B cell (primary cell): ENCODE measurements at regions not wholly inside any gene's neighbourhood (a gene's known extent, or its start where the extent isn't known, plus 50 kb on each side); places are given as distances from the start of the nearest gene placed in this dataset.

Source experiments
- ATAC-seq: fragments of 200-7000 bp; cut with Tn5 transposase; one replicate; pipeline ENCODE4 v1.10.0; 2021; ENCODE audit warnings: low read depth, mild to moderate bottlenecking, moderate number of reproducible peaks, moderate library complexity
- CTCF ChIA-PET: fragments of 350-600 bp; sonication (Branson Sonifier 250); formaldehyde crosslinking; loops from one replicate; lab custom pipeline; 2021; ENCODE audit warnings: antibody characterized with exemption, inconsistent platforms; lab: Charles Lee
- POLR2A ChIA-PET: fragments of 350-600 bp; sonication (Branson Sonifier 250); formaldehyde crosslinking; loops from one replicate; lab custom pipeline; 2021; ENCODE audit warnings: antibody characterized with exemption; lab: Charles Lee
- DNase-seq: peaks from one replicate; pipeline ENCODE4 v3.0.0; 2013
- H2AFZ ChIP-seq: 2 replicates; pipeline ENCODE4 v1.6.1; 2012; ENCODE audit warnings: mild to moderate bottlenecking, low read depth, low read length; ENCODE audit not compliant: insufficient read depth, poor library complexity, severe bottlenecking
- H3K27ac ChIP-seq, 2 donors: 1 replicate in 1 of 2; 2 replicates in 1 of 2; pipeline ENCODE4 v1.5.1; 2012 to 2013; ENCODE audit warnings: low read length in 2 of 2, mild to moderate bottlenecking in 2 of 2, moderate library complexity in 1 of 2
- H3K27me3 ChIP-seq, 4 experiments: fragments of 200-600 bp in 1 of 4; sonication (generic) in 1 of 4; replicated peaks in 1 of 4; 1 replicate in 2 of 4; 2 replicates in 2 of 4; pipeline versions ENCODE4 v1.6.1 to v1.7.0; 2013 to 2016; ENCODE audit warnings: low read length in 3 of 4, mild to moderate bottlenecking in 2 of 4, mixed read lengths in 1 of 4, moderate library complexity in 1 of 4; ENCODE audit not compliant: insufficient read depth in 4 of 4, control insufficient read depth in 3 of 4; ENCODE audit errors: control extremely low read depth in 1 of 4
- H3K36me3 ChIP-seq, 2 experiments: replicated peaks in 1 of 2; 1 replicate in 1 of 2; 2 replicates in 1 of 2; pipeline versions ENCODE4 v1.6.1 to v1.7.1; 2013; ENCODE audit warnings: low read length in 1 of 2; ENCODE audit not compliant: insufficient read depth in 2 of 2, control insufficient read depth in 1 of 2; ENCODE audit errors: control extremely low read depth in 1 of 2, extremely low read depth in 1 of 2
- H3K4me1 ChIP-seq, 2 donors: fragments of 200-600 bp in 1 of 2; sonication (generic) in 1 of 2; 1 replicate in 1 of 2; 2 replicates in 1 of 2; pipeline versions ENCODE4 v1.5.1 to v1.6.1; 2013 to 2017; ENCODE audit warnings: low read length in 2 of 2; ENCODE audit not compliant: control insufficient read depth in 2 of 2, insufficient read depth in 2 of 2
- H3K4me2 ChIP-seq: replicated peaks from 2 replicates; pipeline ENCODE3; 2012; ENCODE audit warnings: mild to moderate bottlenecking, low read depth, low read length; ENCODE audit not compliant: poor library complexity, severe bottlenecking
- H3K4me3 ChIP-seq, 5 experiments: fragments of 200-600 bp in 1 of 5; sonication (generic) in 1 of 5; 1 replicate in 3 of 5; 2 replicates in 2 of 5; pipeline versions ENCODE4 v1.5.1 to v1.7.0; 2011 to 2016; ENCODE audit warnings: low read length in 4 of 5, mild to moderate bottlenecking in 4 of 5, low read depth in 2 of 5, control low read depth in 1 of 5, moderate library complexity in 1 of 5; ENCODE audit not compliant: insufficient read depth in 1 of 5; ENCODE audit errors: control extremely low read depth in 1 of 5, extremely low read depth in 1 of 5
- H3K79me2 ChIP-seq: fragments of 200-600 bp; sonication (generic); one replicate; pipeline ENCODE4 v1.6.0; 2016; ENCODE audit warnings: low read length; ENCODE audit not compliant: control insufficient read depth, insufficient read depth
- H3K9ac ChIP-seq: fragments of 200-600 bp; sonication (generic); 2 replicates; pipeline ENCODE4 v1.6.1; 2017; ENCODE audit warnings: mild to moderate bottlenecking, low read length, moderate library complexity
- H3K9me3 ChIP-seq, 3 donors: one replicate each; pipeline versions ENCODE4 v1.6.1 to v1.7.1; 2013; ENCODE audit warnings: low read length in 2 of 3; ENCODE audit not compliant: control insufficient read depth in 2 of 3, insufficient read depth in 1 of 3; ENCODE audit errors: control extremely low read depth in 1 of 3
- H4K20me1 ChIP-seq: 2 replicates; pipeline ENCODE4 v1.6.0; 2012; ENCODE audit warnings: mild to moderate bottlenecking, low read length; ENCODE audit not compliant: insufficient read depth, control insufficient read depth, poor library complexity, severe bottlenecking
- H3K27ac Mint-ChIP-seq: one replicate; pipeline ENCODE4 v1.8.0; 2021; ENCODE audit warnings: mixed read lengths
- H3K27me3 Mint-ChIP-seq: one replicate; pipeline ENCODE4 v1.8.0; 2021; ENCODE audit warnings: mixed read lengths
- H3K4me1 Mint-ChIP-seq: one replicate; pipeline ENCODE4 v1.8.0; 2021; ENCODE audit warnings: mixed read lengths
- H3K4me3 Mint-ChIP-seq: one replicate; pipeline ENCODE4 v1.8.0; 2021; ENCODE audit warnings: mixed read lengths
- H3K9me3 Mint-ChIP-seq: one replicate; pipeline ENCODE4 v1.8.0; 2022; ENCODE audit warnings: mixed read lengths; ENCODE audit not compliant: insufficient read depth
- EZH2 ChIP-seq: IDR thresholded peaks from 2 replicates; pipeline ENCODE4 v1.6.1; 2012; ENCODE audit warnings: borderline replicate concordance, low read depth, mild to moderate bottlenecking, moderate library complexity, low read length; ENCODE audit not compliant: insufficient read depth, poor library complexity, severe bottlenecking
- WGBS: methylation state at CpG from one replicate; pipeline ENCODE4 v1.1.5; 2013; ENCODE audit warnings: missing lambda C conversion rate; ENCODE audit not compliant: insufficient coverage; 5-methylcytosine and 5-hydroxymethylcytosine counted together
- intact Hi-C: fragments of 100-400 bp; cut with micrococcal nuclease; formaldehyde crosslinking; loops from one replicate; pipeline ENCODE4 v1.10.0; 2022
- TF ChIP-seq, protein P1 (sequence below): fragments of 200-600 bp; IDR thresholded peaks from one replicate; pipeline ENCODE4 v1.8.0; 2022; ENCODE audit warnings: antibody characterized with exemption, mild to moderate bottlenecking

DNA sequence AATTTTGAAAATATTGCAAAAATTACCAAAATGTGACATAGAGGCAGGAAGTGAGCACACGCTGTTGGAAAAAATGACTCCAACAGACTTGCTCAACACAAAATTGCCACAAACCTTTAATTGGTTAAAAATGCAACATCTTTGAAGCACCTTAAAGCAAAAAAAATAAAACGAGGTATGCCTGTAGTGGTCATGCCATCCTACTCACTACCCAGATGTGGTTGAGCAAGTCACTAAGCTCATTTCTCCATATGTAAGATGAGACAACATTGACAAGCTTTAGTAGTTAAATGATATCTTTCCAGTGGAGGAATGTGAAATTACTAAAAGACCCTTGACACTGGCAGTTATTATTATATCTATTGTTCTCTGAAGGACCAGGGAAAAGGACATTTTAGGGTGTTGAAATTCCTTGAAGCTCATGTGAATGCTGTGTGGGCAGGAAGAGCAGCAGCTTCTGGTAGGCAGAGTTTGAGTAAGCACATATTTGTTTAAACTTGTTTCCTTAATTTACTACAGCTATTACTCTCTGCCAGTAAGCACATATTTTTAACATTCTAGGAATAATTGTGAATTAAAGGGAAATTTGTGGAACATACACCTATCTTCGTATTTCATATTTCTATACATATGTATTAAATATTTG lies 131.6 kb upstream of the P2RY1 start:
- Histone ChIP-seq H3K9ac (no peak overlapping the region), H3K27me3 (no peaks in the 10 kb centered on the region), H3K4me3 (no peak overlapping the region), H3K27ac (no peak overlapping the region), H2AFZ (no peak overlapping the region), H3K36me3 (no peaks in the 10 kb centered on the region), H3K4me1 (no peaks in the 10 kb centered on the region), H3K79me2 (no peaks in the 10 kb centered on the region), H3K9me3 (no peaks in the 10 kb centered on the region), H4K20me1 (no peaks in the 10 kb centered on the region), H3K4me2 (no peak overlapping the region)
- H3K4me3 Mint-ChIP-seq, result no peak overlapping the region
- no CpG with 5 or more reads among the region's 3 CpGs for WGBS
- intact Hi-C loops, result no loop called here
- ATAC-seq (no peak), DNase-seq (no peak)
- TF ChIP-seq, protein P1, sequence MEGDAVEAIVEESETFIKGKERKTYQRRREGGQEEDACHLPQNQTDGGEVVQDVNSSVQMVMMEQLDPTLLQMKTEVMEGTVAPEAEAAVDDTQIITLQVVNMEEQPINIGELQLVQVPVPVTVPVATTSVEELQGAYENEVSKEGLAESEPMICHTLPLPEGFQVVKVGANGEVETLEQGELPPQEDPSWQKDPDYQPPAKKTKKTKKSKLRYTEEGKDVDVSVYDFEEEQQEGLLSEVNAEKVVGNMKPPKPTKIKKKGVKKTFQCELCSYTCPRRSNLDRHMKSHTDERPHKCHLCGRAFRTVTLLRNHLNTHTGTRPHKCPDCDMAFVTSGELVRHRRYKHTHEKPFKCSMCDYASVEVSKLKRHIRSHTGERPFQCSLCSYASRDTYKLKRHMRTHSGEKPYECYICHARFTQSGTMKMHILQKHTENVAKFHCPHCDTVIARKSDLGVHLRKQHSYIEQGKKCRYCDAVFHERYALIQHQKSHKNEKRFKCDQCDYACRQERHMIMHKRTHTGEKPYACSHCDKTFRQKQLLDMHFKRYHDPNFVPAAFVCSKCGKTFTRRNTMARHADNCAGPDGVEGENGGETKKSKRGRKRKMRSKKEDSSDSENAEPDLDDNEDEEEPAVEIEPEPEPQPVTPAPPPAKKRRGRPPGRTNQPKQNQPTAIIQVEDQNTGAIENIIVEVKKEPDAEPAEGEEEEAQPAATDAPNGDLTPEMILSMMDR, result no peak
- TF ChIP-seq EZH2, result no peak
- no peaks in the 10 kb centered on the region for H3K4me1 Mint-ChIP-seq
- ChIA-PET POLR2A (no interaction called here), CTCF (no interaction called here)
- no peaks in the 10 kb centered on the region for H3K9me3 Mint-ChIP-seq
- no peaks in the 10 kb centered on the region for H3K27me3 Mint-ChIP-seq
- no peak overlapping the region for H3K27ac Mint-ChIP-seq

GRCh38 chr3:152706991-152707713 lies 127.8 kb upstream of the P2RY1 start:
- DNase-seq, result no peak
- Histone ChIP-seq H2AFZ (peak overlapping the region; percentile 42), H4K20me1 (no peaks in the 10 kb centered on the region), H3K27me3 (no peaks in the 10 kb centered on the region), H3K79me2 (no peaks in the 10 kb centered on the region), H3K4me1 (no peaks in the 10 kb centered on the region), H3K9me3 (no peaks in the 10 kb centered on the region), H3K4me2 (no peak overlapping the region), H3K4me3 (no peak overlapping the region), H3K36me3 (no peaks in the 10 kb centered on the region), H3K9ac (no peak overlapping the region), H3K27ac (no peak overlapping the region)
- CTCF ChIA-PET, result no interaction called here
- Mint-ChIP-seq H3K4me1 (no peaks in the 10 kb centered on the region), H3K27ac (no peak overlapping the region), H3K9me3 (no peaks in the 10 kb centered on the region), H3K27me3 (peaks cover 3% of the 10 kb centered on the region), H3K4me3 (no peak overlapping the region)
- no peak for ATAC-seq
- POLR2A ChIA-PET, result no interaction called here
- WGBS, result 50% methylated on average over 4 of the region's 4 CpGs
- no peak for TF ChIP-seq EZH2
- TF ChIP-seq, protein P1, result no peak
- intact Hi-C loops, result no loop called here
